ENCODE measurements at regions not wholly inside any gene's neighbourhood (a gene's known extent, or its start where the extent isn't known, plus 50 kb on each side); places are given as distances from the start of the nearest gene placed in this dataset.

DNA sequence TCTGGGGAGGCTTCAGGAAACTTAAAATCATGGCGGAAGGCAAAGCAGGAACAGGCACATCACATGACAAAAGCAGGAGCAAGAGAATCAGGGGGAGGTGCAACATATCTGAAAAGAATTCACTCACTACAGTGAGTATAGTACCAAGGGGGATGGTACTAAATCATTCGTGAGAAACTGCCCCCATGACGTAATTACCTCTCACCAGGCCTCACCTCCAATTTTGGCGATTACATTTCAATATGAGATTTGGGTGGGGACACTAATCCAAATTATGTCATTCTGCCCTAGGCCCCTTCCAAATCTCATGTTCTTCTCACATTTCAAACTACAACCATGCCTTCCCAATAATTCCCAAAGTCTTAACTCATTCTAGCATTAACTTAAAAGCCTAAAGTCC is 740.8 kb upstream of the SOX11 start:
- no peak for TF ChIP-seq EP300 (IDR thresholded peaks at IDR 0.05; ENCODE audit: low read depth in 2 of 2, low read length in 2 of 2)
- no peak for TF ChIP-seq EP300 (CRISPR knock-in tag; IDR thresholded peaks at IDR 0.05; ENCODE audit: borderline replicate concordance)
- TF ChIP-seq ZMAT3 (CRISPR knock-in tag; conservative IDR thresholded peaks at IDR 0.05) = no peak
- TF ChIP-seq ASH2L (IDR thresholded peaks at IDR 0.05; ENCODE audit: insufficient read length, low read depth, low read length) = no peak
- no peak for TF ChIP-seq JUND (CRISPR knock-in tag; IDR thresholded peaks at IDR 0.05)
- TF ChIP-seq, protein P1, sequence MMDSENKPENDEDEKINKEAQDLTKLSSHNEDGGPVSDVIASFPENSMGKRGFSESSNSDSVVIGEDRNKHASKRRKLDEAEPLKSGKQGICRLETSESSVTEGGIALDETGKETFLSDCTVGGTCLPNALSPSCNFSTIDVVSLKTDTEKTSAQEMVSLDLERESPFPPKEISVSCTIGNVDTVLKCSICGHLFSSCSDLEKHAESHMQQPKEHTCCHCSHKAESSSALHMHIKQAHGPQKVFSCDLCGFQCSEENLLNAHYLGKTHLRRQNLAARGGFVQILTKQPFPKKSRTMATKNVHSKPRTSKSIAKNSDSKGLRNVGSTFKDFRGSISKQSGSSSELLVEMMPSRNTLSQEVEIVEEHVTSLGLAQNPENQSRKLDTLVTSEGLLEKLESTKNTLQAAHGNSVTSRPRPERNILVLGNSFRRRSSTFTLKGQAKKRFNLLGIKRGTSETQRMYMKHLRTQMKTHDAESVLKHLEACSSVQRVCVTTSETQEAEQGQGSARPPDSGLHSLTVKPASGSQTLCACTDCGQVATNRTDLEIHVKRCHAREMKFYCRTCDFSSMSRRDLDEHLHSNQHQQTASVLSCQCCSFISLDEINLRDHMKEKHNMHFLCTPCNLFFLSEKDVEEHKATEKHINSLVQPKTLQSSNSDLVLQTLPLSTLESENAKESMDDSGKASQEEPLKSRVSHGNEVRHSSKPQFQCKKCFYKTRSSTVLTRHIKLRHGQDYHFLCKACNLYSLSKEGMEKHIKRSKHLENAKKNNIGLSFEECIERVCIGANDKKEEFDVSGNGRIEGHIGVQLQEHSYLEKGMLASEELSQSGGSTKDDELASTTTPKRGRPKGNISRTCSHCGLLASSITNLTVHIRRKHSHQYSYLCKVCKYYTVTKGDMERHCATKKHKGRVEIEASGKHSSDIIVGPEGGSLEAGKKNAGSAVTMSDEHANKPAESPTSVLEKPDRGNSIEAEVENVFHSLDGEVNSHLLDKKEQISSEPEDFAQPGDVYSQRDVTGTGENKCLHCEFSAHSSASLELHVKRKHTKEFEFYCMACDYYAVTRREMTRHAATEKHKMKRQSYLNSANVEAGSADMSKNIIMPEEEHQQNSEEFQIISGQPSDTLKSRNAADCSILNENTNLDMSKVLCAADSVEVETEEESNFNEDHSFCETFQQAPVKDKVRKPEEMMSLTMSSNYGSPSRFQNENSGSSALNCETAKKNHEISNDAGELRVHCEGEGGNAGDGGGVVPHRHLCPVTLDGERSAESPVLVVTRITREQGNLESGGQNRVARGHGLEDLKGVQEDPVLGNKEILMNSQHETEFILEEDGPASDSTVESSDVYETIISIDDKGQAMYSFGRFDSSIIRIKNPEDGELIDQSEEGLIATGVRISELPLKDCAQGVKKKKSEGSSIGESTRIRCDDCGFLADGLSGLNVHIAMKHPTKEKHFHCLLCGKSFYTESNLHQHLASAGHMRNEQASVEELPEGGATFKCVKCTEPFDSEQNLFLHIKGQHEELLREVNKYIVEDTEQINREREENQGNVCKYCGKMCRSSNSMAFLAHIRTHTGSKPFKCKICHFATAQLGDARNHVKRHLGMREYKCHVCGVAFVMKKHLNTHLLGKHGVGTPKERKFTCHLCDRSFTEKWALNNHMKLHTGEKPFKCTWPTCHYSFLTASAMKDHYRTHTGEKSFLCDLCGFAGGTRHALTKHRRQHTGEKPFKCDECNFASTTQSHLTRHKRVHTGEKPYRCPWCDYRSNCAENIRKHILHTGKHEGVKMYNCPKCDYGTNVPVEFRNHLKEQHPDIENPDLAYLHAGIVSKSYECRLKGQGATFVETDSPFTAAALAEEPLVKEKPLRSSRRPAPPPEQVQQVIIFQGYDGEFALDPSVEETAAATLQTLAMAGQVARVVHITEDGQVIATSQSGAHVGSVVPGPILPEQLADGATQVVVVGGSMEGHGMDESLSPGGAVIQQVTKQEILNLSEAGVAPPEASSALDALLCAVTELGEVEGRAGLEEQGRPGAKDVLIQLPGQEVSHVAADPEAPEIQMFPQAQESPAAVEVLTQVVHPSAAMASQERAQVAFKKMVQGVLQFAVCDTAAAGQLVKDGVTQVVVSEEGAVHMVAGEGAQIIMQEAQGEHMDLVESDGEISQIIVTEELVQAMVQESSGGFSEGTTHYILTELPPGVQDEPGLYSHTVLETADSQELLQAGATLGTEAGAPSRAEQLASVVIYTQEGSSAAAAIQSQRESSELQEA (CRISPR knock-in tag; IDR thresholded peaks at IDR 0.05; ENCODE audit: not compliant biosample characterization) = no peak
- no peak for TF ChIP-seq JUNB (CRISPR knock-in tag; IDR thresholded peaks at IDR 0.05; ENCODE audit: borderline replicate concordance)
- no peak for TF ChIP-seq TCF7 (IDR thresholded peaks at IDR 0.05; ENCODE audit: low read depth)
- no peak for TF ChIP-seq ZNF383 (CRISPR knock-in tag; IDR thresholded peaks at IDR 0.05; ENCODE audit: borderline replicate concordance)
- TF ChIP-seq PHF21A (CRISPR knock-in tag; IDR thresholded peaks at IDR 0.05) = no peak
- no peak for TF ChIP-seq PCBP2 (optimal IDR thresholded peaks at IDR 0.05; ENCODE audit: low read depth, low read length, poor library complexity, severe bottlenecking)
